GM21529 (cell line): ENCODE measurements at regions not wholly inside any gene's neighbourhood (a gene's known extent, or its start where the extent isn't known, plus 50 kb on each side); places are given as distances from the start of the nearest gene placed in this dataset.

Source experiments
- ATAC-seq: cut with Tn5 transposase; IDR thresholded peaks from one replicate; pipeline ENCODE4 v1.9.1; 2021; ENCODE audit not compliant: unreplicated experiment

DNA sequence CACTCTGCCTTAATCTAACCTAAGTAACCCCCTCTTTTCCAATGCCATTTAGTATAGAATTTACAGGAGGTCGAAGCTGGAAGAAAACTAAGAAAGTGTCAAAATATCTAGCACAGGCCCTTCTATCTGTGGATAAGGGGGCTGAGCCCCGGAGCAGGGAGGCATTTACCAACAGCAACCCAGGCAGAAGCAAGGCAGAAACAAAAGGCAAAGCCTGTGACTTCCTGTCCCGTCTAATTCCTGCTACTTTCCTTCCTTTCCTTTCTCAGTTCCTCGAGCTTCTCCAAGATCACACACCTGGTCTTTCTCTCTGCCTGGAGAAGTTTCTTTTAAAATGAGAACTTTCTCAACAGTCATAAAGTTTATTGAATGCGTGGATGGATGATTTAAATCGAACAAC is 146.0 kb downstream of the FOXA2 start:
- ATAC-seq = no peak

DNA sequence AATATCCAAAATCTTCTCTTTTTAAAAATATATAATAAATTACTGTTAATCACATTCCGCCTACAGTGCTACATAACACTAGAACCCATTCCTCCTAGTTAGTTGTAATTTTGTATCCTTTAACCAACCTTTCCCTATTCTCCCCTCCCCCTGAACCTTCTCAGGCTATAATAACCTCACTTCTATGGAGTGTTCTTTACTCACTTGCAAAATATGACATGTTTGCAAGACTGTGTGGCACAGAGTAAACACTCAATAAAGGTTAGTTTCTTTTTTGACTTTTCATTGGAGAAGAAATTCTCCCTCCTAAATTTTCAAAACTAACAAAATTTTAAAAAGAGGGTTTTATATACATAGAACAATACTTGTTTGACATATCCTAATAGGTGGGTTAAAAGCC is 147.0 kb downstream of the FOXA2 start:
- no peak for ATAC-seq

DNA sequence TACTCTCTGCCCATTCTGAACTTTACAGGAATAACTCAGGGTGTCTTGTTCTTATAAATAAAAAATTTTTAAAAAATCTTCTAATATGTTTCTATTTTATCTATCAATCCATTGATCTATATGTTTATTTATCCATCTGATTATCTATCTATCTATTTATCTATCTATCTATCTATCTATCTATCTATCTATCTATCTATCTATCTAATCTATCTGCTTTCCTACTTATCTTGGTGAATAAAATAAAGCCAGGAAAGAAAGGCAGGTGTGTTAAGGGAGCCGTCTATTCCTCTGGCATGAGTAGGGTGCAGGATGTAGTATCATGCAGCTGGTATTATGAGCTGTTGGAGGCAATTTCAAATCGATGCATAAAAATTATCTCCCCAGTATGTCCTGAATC is 153.0 kb downstream of the FOXA2 start:
- ATAC-seq = no peak

DNA sequence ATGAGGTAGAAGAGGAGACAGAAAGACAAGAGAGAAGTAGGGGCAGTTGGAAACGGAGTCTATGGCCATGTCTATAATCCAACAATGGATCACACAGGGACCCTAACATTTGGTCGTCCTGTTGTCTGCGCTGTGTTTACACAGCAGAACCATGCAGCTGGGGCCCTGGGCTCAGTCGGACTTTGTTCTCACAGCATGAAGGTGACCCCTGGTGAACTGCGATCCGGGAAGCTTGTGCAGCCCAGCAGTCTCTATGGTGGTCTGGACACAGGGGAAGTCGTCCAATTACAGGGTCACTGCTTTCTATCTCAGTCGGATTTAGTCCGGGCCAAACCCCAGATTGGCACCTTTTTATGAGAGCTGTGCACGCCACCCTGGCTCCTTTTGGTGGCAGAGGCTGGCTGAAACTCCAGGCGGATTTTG is 153.6 kb downstream of the FOXA2 start:
- ATAC-seq = no peak

DNA sequence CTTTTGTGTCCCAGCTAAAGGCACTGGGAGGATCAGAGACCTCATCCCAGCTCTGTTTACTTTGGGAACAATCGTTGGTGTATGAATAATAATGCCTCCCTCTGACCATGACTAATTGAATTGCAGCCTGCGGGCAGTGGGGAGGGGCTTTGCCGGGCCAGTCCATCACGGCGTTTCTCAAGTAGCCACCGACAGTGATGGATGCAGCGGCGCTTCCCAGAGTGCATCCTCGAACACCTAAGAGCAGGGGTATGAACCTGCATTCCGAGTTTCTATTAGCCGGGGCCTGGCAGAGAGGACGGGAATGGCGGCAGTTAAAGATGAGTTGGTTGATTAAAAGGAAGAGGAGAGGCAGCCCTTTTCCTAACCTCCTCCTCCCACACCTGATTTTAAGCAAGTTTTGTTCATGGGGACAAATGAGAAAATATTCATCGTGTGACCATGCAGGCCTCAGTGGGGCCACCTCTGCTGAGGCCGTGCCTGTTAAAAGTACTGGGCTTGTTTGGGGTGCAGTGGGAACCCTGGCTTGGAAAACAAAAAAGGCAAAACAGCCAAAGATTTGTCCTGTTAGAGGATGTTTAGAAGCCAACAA is 154.1 kb downstream of the FOXA2 start:
- no peak for ATAC-seq

DNA sequence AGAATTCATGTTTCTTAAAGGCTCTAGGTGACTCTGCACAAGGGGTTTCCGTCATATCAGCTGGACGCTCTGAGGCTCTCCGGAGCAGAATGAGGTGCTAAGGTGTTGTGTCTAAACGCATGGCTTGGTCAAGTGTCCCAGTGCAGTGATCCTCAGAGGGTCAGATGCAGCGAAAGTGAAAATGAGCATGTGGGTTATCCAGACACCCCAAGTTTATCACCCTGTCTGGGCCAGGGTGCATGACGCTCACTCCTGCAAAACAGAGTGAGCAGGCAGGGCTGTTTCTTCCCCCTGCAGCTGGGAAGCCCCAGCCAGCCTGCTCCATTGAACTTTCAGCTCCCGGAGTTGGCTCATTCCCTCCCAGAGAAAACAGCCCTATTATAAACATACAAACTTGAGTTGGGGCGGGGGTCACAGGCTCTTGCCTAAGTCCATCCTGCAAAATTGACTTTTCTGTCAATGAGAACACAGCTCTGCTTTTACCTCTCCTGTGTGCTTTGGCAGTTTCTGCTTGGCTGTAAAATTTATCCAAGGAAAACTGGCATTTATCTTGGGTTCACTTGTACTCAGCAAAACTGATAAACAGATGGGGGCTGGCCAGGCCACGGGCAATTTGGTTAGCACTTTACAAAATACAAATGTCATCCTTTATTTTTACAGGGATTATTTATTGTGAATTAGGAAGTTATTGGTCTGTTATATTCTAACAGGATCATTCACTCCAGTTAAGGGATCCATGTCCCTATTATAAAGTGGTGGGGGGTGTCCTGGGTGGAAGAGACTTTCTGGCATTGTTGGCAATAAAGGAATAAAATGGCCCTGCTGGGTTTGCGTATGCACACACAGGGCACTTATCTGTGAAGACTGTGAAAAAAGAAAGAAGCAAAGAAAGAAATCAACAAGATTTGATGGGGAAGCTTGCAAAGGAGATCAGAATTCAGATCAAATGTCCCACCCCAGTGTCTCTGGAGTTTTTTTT is 154.9 kb downstream of the FOXA2 start:
- ATAC-seq = no peak

DNA sequence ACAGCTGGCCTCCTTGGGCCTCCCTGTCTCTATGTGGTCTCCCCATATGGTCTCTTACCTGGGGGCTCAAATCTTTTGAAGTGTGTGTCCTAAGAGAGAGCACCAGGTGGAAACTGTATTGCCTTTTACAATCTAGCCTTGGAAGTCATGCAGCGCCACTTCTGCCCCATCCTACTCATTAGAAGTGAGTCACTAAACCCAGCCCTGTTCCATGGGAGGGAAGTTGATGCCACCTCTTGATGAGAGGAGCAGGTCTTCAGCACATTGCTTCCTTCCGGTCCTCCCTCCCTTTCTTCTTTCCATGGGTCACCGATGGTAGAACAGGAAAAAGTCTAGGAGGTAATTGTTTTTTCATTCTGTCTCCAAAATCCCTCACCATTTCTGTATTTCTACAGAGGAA is 156.3 kb downstream of the FOXA2 start:
- no peak for ATAC-seq

DNA sequence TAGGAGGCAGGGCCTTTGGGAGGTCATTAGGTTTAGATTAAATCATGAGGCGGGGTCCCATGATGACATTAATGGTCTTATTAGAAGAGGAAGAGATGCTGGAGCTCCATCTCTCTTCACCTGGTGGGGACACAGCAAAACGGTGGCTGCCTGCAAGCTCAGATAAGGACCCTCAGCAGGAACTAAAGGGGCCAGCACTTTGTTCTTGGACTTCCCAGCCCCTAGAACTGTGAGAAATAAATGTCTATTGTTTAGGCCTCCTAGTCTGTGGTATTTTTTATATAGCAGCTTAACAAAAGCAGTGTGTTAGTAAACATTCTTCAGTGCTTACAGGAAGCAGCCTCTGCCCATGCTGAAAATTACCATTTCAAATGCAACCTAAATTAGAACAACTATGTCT is 157.6 kb downstream of the FOXA2 start:
- no peak for ATAC-seq

DNA sequence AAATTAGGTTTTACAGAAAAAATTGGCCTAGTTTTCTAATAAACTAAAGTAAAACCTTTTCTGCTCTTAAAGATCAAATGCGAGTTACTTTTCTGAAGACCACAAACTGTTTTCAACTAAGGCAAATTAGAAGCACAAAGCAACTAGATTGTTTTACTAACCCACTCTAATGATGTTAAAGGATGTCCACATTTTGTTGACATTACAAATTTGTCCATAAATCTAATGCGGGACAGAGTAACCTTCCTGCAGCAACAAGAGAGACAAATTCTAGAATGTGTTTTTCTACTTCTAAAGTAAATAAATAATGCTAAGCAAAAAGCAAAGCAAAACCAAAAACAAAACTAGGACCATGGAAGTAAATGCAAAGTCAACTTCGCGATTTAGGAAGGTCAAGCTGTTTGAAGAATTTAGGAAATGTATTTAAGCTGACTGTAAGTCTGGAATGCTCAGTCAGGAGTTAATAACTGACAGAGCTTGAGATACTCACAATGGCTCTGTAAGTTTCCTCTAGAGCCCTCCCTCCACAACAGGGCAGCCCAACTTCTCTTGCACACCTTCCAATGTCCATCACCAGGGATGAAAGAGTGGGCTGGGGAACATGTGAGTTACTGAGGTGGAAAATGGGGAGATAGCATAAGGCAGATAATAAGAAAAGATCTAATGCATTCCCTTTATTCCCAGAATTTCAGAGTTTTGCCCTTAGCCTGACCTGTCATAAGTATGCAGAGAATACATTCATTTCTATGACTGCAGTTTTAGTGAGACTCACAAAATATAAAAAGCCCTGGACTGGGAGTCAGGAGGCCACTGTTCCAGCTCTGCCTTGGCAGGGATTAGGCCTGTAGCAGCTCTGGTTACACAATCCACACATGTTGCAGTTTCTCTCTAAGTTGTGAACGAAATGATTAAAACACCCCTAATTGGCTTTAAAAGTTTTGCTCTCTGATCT is 158.8 kb downstream of the FOXA2 start:
- no peak for ATAC-seq

DNA sequence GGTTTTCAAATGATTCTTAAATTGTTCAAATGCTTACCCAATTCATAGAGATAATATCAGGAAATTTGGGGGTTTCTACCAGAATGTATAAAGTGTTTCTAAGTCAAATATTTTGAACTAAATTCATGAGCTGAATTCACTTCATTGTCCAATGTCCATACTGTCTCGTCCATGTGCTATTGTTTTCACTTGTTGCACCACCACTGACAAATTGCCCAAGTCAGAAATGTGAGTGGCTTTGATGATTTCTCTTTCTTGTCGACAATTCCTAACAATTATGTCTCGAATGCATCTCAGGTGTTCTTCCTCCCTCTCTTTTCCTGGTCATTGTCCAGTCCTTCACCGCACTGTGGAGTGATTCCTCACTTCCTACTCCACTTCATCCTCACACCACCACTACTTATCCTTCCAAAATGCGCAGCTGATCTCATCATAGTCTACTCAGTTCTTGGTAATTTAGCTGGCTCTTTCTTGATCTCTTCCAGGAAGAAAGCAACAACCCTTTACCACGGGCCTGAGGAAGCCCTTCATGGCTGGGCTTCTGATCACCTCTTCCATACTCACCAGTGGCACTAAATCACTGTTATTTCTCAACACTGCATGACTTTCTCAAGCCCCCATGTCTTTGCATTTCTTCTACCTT is 161.1 kb downstream of the FOXA2 start:
- ATAC-seq = no peak

DNA sequence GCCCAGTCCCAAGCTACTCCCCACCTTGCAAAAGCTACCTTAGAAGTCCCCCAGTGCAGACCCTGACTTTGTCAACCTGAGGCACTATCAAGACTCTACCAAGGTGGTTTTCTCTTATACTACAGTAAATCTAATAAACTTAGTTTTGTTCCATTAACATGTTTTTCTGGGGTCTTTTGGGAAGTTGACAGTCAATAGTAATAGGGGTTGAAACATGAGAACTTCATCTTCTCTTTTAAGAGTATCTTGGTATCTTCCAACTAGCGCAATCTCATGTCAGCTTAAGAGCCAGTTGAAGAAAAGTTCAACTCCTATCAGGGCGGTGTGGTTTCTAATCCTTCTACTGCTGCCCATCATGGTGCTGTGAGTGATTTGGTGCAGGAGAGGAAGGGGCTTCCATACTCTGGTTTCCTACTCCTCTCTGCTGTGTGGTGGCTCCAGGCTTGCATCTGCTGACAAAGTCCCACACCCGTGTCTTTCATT is 164.2 kb downstream of the FOXA2 start:
- ATAC-seq = no peak

DNA sequence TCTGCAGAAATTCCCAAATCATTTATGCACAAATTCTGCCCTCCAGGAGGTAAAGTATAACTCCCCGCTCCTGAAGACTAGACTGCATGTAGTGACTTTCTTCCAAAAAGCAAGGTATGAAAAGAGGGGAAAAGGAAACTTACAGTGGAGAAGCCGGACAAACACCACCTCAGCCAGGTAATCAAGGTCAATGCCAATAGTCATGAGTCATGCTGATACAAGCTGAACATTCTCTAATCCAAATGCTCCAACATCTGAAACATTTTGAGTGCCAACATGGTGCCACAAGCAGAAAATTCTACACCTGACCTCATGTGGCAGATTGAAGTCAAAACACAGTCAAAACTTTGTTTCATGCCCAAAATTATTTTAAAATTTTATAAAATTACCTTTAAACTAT is 165.6 kb downstream of the FOXA2 start:
- ATAC-seq = no peak

DNA sequence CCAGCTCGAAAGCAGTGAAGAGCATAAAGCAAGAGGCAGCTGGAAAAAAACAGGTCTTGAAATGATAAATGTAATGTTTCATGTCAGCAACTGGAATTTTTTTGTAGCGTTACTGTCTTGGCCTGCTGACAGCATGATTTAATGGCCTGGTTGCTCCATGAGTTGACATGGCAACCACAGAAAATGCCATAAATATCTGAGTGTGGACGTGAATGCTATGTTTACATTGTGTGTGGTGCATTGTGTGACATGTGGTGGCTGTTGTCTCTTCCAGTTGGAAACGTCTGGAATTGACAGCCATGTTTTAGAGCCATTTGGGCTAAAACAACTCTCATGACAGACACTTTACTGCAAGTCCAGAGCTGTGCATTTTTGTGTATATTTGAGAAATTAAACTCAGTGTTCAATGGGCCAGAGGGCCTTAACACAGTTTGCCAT is 170.0 kb downstream of the FOXA2 start:
- ATAC-seq = no peak

DNA sequence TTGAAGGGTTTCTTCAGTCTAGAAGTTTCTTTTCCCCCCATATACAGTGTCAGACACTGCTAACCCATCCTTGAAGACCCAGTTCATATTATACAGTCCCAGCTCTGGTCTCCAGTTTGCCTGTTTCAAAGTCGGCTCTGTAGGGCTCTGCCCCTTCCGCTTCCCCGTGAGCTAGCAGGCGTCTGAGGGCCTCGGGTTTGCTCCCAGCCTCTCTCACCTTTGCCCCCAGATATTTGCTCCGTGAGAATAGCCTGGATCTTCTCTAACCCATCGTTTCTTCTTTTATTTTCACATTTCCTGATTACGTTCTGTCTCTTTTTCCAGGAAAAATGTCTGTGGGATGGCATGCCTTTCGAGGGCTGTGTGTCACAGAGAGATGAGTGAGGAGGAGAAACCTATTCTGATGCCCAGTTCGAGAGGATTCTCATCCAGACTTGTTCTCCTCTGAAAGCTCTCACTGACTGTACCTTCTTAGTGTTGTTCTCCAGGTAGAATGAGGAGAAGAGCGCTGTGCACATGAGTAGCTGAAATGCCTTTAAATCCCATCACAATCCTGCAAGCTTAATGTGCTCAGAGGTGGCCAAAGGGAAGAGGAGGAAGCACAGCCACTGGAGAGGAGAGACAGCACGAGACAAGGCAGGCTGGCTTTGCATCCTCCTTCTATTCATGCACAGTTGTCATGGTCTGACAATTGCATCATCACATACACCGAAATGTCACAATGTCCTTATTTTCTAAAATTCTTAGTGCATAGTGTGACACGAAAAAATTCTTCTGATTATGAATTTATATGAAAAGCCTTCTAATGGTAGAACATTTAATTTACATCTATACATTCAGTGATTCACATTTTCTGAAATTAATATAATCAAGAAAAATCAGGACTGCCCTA is 171.1 kb downstream of the FOXA2 start:
- no peak for ATAC-seq

DNA sequence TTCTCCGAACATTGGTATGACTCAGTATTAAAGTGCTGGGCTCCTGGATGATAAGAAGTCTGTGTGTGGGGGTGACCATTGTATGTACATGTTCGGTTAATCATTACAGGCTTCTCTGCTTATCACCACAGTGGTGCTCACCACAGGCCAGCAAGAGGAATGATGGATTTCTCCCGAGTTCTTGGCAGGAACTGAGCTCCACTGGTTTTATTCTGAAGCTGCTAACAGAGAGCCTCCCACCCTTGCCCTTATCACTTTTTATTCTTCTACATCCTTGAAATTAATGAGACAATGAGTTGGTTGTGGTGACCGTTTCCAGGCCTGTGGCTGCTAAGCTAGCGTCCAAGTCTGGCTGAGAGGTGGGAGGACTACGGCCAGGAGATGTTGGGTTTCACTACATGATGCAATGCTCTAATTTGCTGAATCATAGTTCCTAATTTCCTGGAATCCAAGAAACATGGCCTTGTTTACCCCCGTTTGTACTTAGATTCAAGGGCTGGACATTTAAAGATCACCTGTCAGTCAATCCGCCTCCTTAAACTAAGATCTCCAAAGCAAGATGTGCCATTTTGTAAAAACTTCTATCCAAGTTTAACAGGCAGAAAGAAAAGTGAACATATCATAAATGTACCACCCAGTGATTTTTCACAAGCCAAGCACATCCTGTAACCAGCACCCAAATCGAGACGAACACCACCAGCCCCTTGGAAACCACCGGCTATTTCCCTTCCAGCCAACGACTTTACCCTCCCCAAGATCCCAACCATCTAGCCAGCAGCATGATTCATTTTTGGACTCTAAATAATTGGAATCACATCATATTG is 172.5 kb downstream of the FOXA2 start:
- ATAC-seq = no peak

DNA sequence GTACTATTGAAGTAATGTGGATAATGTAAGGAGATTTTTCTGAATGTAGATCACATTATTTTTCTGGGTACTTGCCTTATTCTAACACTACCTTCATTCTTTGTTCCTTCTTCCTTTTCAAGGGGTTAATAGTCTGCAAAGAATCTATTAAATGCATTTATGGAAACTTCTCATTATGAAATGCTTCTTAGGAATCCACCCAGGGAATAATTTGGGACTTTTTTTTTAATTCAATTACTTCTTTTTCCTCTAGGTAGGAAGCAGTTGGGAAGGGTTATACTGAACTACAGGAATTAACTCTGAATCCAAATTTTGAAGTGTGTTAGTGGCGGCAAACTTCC is 173.1 kb downstream of the FOXA2 start:
- ATAC-seq = no peak

DNA sequence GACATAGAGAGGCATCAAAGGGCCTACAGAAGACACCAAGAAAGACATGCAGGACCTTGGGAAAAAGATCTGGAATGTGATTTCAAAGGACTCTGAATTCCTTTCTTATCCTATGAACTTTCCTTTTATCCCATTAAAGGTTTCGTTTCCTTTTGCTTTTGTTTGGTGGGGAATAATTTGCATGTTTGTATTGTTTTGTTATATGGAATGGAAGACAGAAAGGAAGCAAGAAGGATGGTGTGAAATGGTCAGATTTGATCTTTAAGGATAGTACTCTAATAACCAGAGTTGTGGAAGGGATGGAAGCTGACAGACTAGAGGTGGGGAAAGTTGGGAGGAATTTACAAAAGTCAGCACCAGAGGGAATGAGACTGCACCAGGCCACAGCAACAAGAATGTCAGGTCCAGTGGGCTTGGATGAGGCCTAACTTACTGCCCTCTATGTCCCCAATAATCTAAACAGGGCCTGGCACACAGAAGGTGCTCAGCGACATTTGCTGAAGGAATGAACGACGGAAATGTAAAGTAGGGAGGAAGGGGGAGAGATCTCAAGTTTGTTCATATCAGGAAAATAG is 173.7 kb downstream of the FOXA2 start:
- no peak for ATAC-seq

DNA sequence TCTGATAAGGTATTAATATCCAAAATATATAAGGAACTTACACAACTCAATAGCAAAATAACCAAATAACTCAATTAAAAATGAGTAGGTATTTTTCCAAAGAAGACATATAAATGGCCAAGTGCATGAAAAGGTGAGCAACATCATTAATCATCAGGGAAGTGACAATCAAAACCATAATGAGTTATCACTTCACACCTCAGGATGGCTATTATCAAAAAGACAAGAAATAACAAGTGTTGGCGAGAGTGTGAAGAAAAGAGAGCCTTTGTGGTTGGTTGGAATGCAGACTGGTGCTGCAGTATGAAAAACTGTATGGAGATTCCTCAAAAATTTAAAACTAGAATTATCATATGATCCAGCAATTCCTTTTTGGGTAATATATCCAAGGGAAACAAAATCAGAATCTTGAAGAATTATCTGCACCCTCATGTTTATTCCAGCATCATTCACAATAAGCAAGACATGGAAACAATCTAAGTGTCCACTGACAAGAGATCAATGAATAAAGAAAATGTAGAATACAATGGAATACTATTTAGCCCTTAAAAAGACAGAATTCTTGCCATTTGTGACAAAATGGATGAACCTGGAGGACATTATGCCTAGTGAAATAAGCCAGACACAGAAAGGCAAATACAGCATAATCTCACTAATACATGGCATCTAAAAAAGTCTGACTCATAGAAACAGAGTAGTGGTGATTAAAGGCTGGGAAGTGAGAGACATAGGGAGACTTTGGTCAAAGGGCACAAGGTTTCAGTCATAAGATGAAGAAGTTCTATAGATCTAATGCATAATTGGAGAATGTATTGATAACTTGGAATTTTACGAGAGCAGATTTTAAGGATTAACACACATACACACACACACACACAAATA is 175.6 kb downstream of the FOXA2 start:
- ATAC-seq = no peak
